ENCODE measurements at regions not wholly inside any gene's neighbourhood (a gene's known extent, or its start where the extent isn't known, plus 50 kb on each side); places are given as distances from the start of the nearest gene placed in this dataset.

GRCh38 chr5:2291146-2291840 lies 408.6 kb upstream of the IRX4 start:
- DNase-seq (ENCODE audit: insufficient read length, low spot score), result no peak
- FAIRE-seq, result no peak
- TF ChIP-seq CTCF (IDR thresholded peaks at IDR 0.05; ENCODE audit: insufficient read depth, missing control alignments), result no peak

GRCh38 chr5:2289380-2289779 lies 406.7 kb upstream of the IRX4 start:
- no peak for TF ChIP-seq CTCF (IDR thresholded peaks at IDR 0.05; ENCODE audit: insufficient read depth, missing control alignments)
- no peak for DNase-seq (ENCODE audit: insufficient read length, low spot score)
- FAIRE-seq, result no peak

- DNase-seq (ENCODE audit: insufficient read length, low spot score) (no peak), FAIRE-seq (no peak)
- no peak for TF ChIP-seq CTCF (IDR thresholded peaks at IDR 0.05; ENCODE audit: insufficient read depth, missing control alignments)
Measured at GRCh38 chr5:2288968-2289367, 406.2 kb upstream of the IRX4 start.

- DNase-seq (ENCODE audit: insufficient read length, low spot score) (no peak), FAIRE-seq (no peak)
- TF ChIP-seq CTCF (IDR thresholded peaks at IDR 0.05; ENCODE audit: insufficient read depth, missing control alignments), result no peak
Measured at GRCh38 chr5:2288466-2288865, 405.7 kb upstream of the IRX4 start.

- TF ChIP-seq CTCF (IDR thresholded peaks at IDR 0.05; ENCODE audit: insufficient read depth, missing control alignments), result no peak
- DNase-seq (ENCODE audit: insufficient read length, low spot score) (no peak), FAIRE-seq (no peak)
Measured at GRCh38 chr5:2286250-2286649, 403.5 kb upstream of the IRX4 start.

- DNase-seq (ENCODE audit: insufficient read length, low spot score) (no peak), FAIRE-seq (no peak)
- TF ChIP-seq CTCF (IDR thresholded peaks at IDR 0.05; ENCODE audit: insufficient read depth, missing control alignments), result no peak
Measured at GRCh38 chr5:2284678-2285077, 402.0 kb upstream of the IRX4 start.

- FAIRE-seq, result no peak
- TF ChIP-seq CTCF (IDR thresholded peaks at IDR 0.05; ENCODE audit: insufficient read depth, missing control alignments), result no peak
- no peak for DNase-seq (ENCODE audit: insufficient read length, low spot score)
Measured at GRCh38 chr5:2283481-2284045, 400.8 kb upstream of the IRX4 start.

Measured in D721Med (cell line).